ENCODE measurements at regions not wholly inside any gene's neighbourhood (a gene's known extent, or its start where the extent isn't known, plus 50 kb on each side); places are given as distances from the start of the nearest gene placed in this dataset.

- TF ChIP-seq ZNF70 (CRISPR knock-in tag; IDR thresholded peaks at IDR 0.05) (no peak), RARB (CRISPR knock-in tag; IDR thresholded peaks at IDR 0.05) (no peak)
Measured at GRCh38 chr13:61913183-61913582, 497.5 kb upstream of the PCDH20 start.
